ENCODE measurements at regions not wholly inside any gene's neighbourhood (a gene's known extent, or its start where the extent isn't known, plus 50 kb on each side); places are given as distances from the start of the nearest gene placed in this dataset.

DNA sequence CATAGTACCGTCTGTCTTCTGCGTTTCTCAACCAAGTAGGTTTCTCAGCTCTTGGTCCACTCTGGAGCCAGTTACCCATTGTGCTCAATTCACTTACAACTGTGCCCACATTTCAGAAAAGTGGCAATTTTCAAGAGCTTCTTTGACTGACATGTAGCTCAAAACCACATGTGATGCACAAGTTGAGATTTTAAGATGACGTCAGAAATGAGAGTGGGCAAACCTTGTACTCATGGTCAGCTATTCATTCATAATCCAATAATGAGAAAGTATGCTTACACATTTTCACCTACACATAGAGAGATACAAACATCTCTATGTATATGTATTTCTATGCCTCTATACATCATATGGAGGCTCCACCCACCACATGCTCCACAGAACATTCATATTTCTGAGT lies 487.2 kb upstream of the AKR1E2 start:
- no peak for DNase-seq (ENCODE audit: insufficient read length, low spot score)
- no peak for FAIRE-seq

DNA sequence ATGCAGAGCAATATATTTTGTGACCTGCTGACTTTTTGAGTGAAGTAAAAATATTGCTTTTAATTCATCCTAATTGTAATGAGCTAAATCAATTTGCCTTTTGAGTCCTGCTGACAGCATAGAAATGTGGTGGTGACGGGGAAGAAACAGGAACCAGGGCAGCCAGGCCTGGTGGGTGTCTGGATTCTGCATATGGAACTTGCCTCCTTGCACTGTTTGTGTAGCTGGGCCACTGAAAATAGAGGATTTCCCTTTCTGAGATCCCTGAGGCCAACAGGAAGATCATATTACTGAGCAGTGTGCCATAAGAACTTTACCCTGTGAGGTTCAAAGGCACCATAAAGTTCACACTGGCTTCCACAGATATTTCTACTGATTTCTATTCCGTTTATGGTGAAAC lies 488.4 kb upstream of the AKR1E2 start:
- FAIRE-seq (no peak), DNase-seq (ENCODE audit: insufficient read length, low spot score) (no peak)

More for the DNA sequence above, 487.2 kb upstream of the AKR1E2 start:
- TF ChIP-seq POLR2AphosphoS5 (IDR thresholded peaks at IDR 0.05; ENCODE audit: low read depth, low read length) (no peak), POU2F2 (IDR thresholded peaks at IDR 0.05; ENCODE audit: low read depth, low read length) (no peak), SPI1 (IDR thresholded peaks at IDR 0.05; ENCODE audit: low read depth, low read length) (no peak), TAF1 (IDR thresholded peaks at IDR 0.05; ENCODE audit: low read depth, low read length) (no peak), POLR2A (IDR thresholded peaks at IDR 0.05; ENCODE audit: low read depth, low read length) (no peak), PAX5 (IDR thresholded peaks at IDR 0.05; ENCODE audit: insufficient read depth, low read length, severe bottlenecking) (no peak)

DNA sequence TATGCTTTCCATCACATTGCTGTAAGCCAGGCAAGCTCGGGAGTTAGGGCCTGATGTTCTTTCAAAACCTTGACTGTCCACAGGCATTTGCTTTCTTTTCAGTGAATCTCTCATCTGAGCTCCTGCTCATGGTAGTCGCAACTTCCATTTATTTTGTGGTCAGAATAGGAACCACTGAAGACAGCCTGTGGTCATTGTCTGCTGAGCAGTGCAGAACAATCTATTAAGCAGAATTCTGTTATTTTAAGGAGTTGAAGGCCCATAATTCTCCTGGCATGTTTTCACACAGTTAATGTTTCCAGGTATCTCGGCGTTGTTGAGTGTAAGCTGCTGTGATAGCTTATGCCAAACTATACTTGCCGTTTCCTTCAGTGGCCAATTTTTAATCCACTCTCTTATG lies 491.1 kb upstream of the AKR1E2 start:
- no peak for DNase-seq (ENCODE audit: insufficient read length, low spot score)
- FAIRE-seq: no peak
- no peak for TF ChIP-seq SPI1 (IDR thresholded peaks at IDR 0.05; ENCODE audit: low read depth, low read length)
- TF ChIP-seq POU2F2 (IDR thresholded peaks at IDR 0.05; ENCODE audit: low read depth, low read length): no peak
- no peak for TF ChIP-seq TAF1 (IDR thresholded peaks at IDR 0.05; ENCODE audit: low read depth, low read length)
- no peak for TF ChIP-seq POLR2A (IDR thresholded peaks at IDR 0.05; ENCODE audit: low read depth, low read length)
- no peak for TF ChIP-seq POLR2AphosphoS5 (IDR thresholded peaks at IDR 0.05; ENCODE audit: low read depth, low read length)
- no peak for TF ChIP-seq PAX5 (IDR thresholded peaks at IDR 0.05; ENCODE audit: insufficient read depth, low read length, severe bottlenecking)

More for the DNA sequence above, 488.4 kb upstream of the AKR1E2 start:
- no peak for TF ChIP-seq TAF1 (IDR thresholded peaks at IDR 0.05; ENCODE audit: low read depth, low read length)

DNA sequence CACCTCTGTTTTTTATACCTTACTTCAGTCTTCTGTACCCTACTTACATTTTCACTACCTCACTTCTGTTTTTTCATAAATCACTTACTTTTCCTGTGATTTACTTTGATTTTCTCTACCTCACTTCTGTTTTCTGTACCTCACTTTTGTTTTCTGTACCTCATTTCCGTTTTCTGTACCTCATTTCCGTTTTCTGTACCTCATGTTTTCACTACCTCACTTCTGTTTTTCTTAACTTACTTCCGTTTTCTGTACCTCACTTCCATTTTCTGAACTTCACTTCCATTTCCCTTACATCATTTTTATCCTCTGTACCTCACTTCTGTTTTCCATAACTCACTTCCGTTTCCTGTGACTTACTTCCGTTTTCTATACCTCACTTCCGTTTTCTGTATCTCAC lies 492.0 kb upstream of the AKR1E2 start:
- DNase-seq (ENCODE audit: insufficient read length, low spot score): no peak

DNA sequence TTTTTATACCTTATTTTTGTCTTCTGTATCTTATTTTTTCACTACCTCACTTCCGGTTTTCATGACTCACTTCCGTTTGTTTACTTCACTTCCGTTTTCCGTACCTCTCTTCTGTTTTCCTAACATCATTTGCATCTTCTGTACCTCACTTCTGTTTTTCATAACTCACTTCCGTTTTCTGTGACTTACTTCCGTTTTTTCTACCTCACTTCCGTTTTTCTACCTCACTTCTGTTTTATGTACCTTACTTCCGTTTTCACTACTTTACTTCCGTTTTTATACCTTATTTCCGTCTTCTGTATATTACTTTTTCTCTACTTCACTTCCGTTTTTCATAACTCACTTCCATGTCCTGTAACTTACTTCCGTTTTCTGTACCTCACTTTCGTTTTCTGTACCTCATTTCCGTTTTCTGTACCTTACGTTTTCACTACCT lies 492.5 kb upstream of the AKR1E2 start:
- DNase-seq (ENCODE audit: insufficient read length, low spot score) (no peak), FAIRE-seq (no peak)
- TF ChIP-seq SPI1 (IDR thresholded peaks at IDR 0.05; ENCODE audit: low read depth, low read length): peak; percentile 69
- TF ChIP-seq TAF1 (IDR thresholded peaks at IDR 0.05; ENCODE audit: low read depth, low read length): no peak
- TF ChIP-seq POLR2AphosphoS5 (IDR thresholded peaks at IDR 0.05; ENCODE audit: low read depth, low read length): no peak

More for the DNA sequence above, 492.0 kb upstream of the AKR1E2 start:
- TF ChIP-seq TAF1 (IDR thresholded peaks at IDR 0.05; ENCODE audit: low read depth, low read length): no peak
- TF ChIP-seq POU2F2 (IDR thresholded peaks at IDR 0.05; ENCODE audit: low read depth, low read length): no peak
- no peak for TF ChIP-seq PAX5 (IDR thresholded peaks at IDR 0.05; ENCODE audit: insufficient read depth, low read length, severe bottlenecking)
- no peak for TF ChIP-seq POLR2A (IDR thresholded peaks at IDR 0.05; ENCODE audit: low read depth, low read length)
- TF ChIP-seq SPI1 (IDR thresholded peaks at IDR 0.05; ENCODE audit: low read depth, low read length): no peak
- no peak for TF ChIP-seq POLR2AphosphoS5 (IDR thresholded peaks at IDR 0.05; ENCODE audit: low read depth, low read length)
- no peak for FAIRE-seq

DNA sequence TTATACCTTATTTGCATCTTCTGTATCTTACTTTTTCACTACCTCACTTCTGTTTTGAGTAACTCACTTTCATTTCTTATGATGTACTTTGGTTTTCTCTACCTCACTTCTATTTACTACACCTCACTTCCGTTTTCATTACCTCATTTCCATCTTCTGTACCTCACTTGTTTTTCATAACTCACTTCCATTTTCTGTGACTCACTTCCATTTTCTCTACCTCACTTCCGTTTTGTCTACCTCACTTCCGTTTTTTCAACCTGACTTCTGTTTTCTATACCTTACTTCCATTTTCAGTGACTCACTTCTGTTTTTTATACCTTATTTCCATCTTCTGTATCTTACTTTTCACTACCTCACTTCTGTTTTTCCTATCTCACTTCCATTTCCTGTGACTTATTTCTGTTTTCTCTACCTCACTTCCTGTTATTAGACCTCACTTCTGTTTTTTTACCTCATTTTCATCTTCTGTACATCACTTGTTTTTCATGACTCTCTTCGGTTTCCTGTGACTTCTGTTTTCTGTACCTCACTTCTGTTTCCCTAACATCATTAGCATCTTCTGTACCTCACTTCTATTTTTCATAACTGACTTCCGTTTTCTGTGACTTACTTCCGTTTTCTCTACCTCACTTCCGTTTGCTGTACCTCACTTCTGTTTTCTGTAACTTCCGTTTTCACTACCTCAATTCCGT lies 493.1 kb upstream of the AKR1E2 start:
- DNase-seq (ENCODE audit: insufficient read length, low spot score) (no peak), FAIRE-seq (no peak)
- TF ChIP-seq POLR2AphosphoS5 (IDR thresholded peaks at IDR 0.05; ENCODE audit: low read depth, low read length) (no peak), POLR2A (IDR thresholded peaks at IDR 0.05; ENCODE audit: low read depth, low read length) (no peak), TAF1 (IDR thresholded peaks at IDR 0.05; ENCODE audit: low read depth, low read length) (no peak), POU2F2 (IDR thresholded peaks at IDR 0.05; ENCODE audit: low read depth, low read length) (no peak), SPI1 (IDR thresholded peaks at IDR 0.05; ENCODE audit: low read depth, low read length) (no peak), PAX5 (IDR thresholded peaks at IDR 0.05; ENCODE audit: insufficient read depth, low read length, severe bottlenecking) (no peak)

DNA sequence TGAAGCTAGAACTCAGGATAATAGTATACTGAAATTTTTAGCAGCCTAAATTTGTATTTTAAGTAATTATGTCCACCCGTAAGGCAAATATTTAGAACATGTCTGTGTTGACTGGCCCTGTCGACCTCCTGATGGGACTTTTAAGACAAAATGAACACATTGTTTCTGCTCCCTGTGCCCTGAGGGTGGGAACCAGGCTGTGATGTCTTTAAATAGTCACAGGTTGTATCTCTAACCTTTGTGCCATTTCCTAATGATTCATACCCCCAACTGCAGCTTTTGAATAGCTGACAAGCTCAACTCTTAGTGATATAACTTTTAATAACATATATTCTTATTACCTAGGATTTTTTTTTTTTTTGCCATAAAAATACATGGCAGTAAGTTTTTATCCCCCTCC lies 494.9 kb upstream of the AKR1E2 start:
- FAIRE-seq (no peak), DNase-seq (ENCODE audit: insufficient read length, low spot score) (no peak)
- no peak for TF ChIP-seq TAF1 (IDR thresholded peaks at IDR 0.05; ENCODE audit: low read depth, low read length)
- TF ChIP-seq POLR2A (IDR thresholded peaks at IDR 0.05; ENCODE audit: low read depth, low read length): no peak
- TF ChIP-seq PAX5 (IDR thresholded peaks at IDR 0.05; ENCODE audit: insufficient read depth, low read length, severe bottlenecking): no peak
- no peak for TF ChIP-seq SPI1 (IDR thresholded peaks at IDR 0.05; ENCODE audit: low read depth, low read length)

DNA sequence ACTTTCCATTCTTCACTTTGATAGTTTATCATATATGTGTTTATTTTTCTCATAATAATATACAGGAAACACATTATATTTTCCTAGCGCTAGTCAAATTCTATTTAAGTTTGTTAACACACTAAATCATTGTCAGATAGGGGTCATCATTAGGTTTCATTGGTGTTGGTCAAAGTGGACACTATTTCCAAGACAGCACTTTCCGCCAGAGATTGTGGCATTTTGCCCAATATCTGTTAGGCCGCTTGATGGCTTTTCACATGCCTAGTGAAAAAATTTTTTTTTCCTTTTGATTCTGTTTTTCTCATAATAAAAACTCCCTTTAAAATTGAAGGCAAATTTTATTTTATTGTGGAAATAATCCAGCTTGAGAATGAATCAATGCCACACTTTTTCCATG lies 495.4 kb upstream of the AKR1E2 start:
- no peak for DNase-seq (ENCODE audit: insufficient read length, low spot score)
- FAIRE-seq: no peak
- TF ChIP-seq POLR2A (IDR thresholded peaks at IDR 0.05; ENCODE audit: low read depth, low read length): no peak
- no peak for TF ChIP-seq POLR2AphosphoS5 (IDR thresholded peaks at IDR 0.05; ENCODE audit: low read depth, low read length)
- no peak for TF ChIP-seq PAX5 (IDR thresholded peaks at IDR 0.05; ENCODE audit: insufficient read depth, low read length, severe bottlenecking)
- no peak for TF ChIP-seq SPI1 (IDR thresholded peaks at IDR 0.05; ENCODE audit: low read depth, low read length)
- no peak for TF ChIP-seq POU2F2 (IDR thresholded peaks at IDR 0.05; ENCODE audit: low read depth, low read length)
- TF ChIP-seq TAF1 (IDR thresholded peaks at IDR 0.05; ENCODE audit: low read depth, low read length): no peak

DNA sequence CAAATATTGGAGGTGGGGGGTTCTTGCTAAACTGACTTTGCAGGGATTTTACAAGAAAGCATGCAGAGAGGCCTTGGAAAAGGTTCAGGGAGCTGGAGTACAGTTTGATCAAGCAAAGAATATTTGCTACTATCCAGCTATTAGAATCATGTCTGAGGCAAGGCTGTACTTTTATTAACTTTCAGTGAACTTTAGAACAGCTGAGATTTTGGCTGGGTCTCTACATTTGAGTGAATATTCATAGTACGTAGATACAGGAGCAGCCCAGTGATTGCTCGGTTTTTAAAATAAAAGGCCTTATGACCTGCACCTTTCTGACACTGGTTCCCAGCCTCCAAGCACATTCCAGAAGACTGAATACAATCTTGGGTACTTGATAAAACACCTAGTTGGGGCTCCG lies 496.8 kb upstream of the AKR1E2 start:
- no peak for FAIRE-seq
- no peak for TF ChIP-seq POU2F2 (IDR thresholded peaks at IDR 0.05; ENCODE audit: low read depth, low read length)
- no peak for TF ChIP-seq TAF1 (IDR thresholded peaks at IDR 0.05; ENCODE audit: low read depth, low read length)
- no peak for TF ChIP-seq POLR2A (IDR thresholded peaks at IDR 0.05; ENCODE audit: low read depth, low read length)
- TF ChIP-seq POLR2AphosphoS5 (IDR thresholded peaks at IDR 0.05; ENCODE audit: low read depth, low read length): no peak
- no peak for TF ChIP-seq SPI1 (IDR thresholded peaks at IDR 0.05; ENCODE audit: low read depth, low read length)
- no peak for DNase-seq (ENCODE audit: insufficient read length, low spot score)

DNA sequence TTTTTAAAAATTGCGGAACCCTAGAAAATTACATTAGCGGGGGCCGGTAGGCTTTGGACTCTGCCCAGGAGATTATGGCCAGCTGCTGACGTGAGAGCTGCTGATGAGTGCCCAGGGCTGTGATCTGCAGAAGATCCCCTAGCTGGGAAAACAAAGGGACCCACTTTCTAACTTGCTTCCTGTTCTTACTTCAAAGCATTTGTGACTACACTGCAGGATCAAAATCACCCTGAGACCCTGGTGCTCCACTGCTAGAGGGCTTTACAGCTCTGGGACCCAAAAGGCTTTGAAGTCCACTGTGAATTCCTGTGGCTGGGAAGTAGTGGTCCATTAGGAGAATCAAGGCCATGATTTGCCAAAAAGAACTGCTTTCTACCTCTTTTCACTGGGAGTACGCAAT lies 499.4 kb upstream of the AKR1E2 start:
- no peak for FAIRE-seq
- TF ChIP-seq PAX5 (IDR thresholded peaks at IDR 0.05; ENCODE audit: insufficient read depth, low read length, severe bottlenecking) (no peak), TAF1 (IDR thresholded peaks at IDR 0.05; ENCODE audit: low read depth, low read length) (no peak), POU2F2 (IDR thresholded peaks at IDR 0.05; ENCODE audit: low read depth, low read length) (no peak), POLR2AphosphoS5 (IDR thresholded peaks at IDR 0.05; ENCODE audit: low read depth, low read length) (no peak), POLR2A (IDR thresholded peaks at IDR 0.05; ENCODE audit: low read depth, low read length) (no peak), SPI1 (IDR thresholded peaks at IDR 0.05; ENCODE audit: low read depth, low read length) (no peak)
- DNase-seq (ENCODE audit: insufficient read length, low spot score): no peak
